Vagina (tissue), 2 donors: ENCODE measurements at regions not wholly inside any gene's neighbourhood (a gene's known extent, or its start where the extent isn't known, plus 50 kb on each side); places are given as distances from the start of the nearest gene placed in this dataset.

Experiments
- POLR2A ChIP-seq, 2 donors: fragments of 450-650 bp; IDR thresholded peaks; one replicate each; pipeline ENCODE4 v1.6.1; 2017; ENCODE audit warnings: antibody characterized with exemption in 2 of 2, mild to moderate bottlenecking in 2 of 2, moderate library complexity in 2 of 2
- TF ChIP-seq, protein P1 (sequence below), 3 experiments: fragments of 450-650 bp in 2 of 3; fragments of 200-600 bp in 1 of 3; sonication (generic) in 1 of 3; IDR thresholded peaks; one replicate each; pipeline ENCODE4 v1.5.1; 2017 to 2019; ENCODE audit warnings: antibody characterized with exemption in 3 of 3, mild to moderate bottlenecking in 2 of 3, moderate library complexity in 2 of 3

DNA sequence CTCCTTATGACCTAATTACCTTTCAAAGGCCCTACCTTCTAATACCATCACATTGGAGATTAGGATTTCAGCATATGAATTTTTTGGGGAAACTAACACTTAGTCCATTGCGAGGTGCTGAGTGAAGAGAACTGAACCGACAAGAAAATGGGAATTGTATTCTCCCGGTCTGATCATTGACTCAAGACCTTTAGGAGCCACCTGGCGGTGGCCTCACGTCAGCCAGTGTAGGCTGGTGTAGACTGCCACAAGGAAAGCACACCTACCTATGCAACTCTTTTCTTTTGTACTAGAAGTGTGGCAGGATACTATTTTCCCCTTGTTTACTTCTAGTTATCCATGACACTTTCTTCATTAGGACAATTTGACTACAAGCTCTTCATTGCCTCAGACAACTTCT, 333.5 kb upstream of the B3GALT2 start:
- TF ChIP-seq, protein P1, sequence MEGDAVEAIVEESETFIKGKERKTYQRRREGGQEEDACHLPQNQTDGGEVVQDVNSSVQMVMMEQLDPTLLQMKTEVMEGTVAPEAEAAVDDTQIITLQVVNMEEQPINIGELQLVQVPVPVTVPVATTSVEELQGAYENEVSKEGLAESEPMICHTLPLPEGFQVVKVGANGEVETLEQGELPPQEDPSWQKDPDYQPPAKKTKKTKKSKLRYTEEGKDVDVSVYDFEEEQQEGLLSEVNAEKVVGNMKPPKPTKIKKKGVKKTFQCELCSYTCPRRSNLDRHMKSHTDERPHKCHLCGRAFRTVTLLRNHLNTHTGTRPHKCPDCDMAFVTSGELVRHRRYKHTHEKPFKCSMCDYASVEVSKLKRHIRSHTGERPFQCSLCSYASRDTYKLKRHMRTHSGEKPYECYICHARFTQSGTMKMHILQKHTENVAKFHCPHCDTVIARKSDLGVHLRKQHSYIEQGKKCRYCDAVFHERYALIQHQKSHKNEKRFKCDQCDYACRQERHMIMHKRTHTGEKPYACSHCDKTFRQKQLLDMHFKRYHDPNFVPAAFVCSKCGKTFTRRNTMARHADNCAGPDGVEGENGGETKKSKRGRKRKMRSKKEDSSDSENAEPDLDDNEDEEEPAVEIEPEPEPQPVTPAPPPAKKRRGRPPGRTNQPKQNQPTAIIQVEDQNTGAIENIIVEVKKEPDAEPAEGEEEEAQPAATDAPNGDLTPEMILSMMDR (IDR thresholded peaks at IDR 0.05), result no peak
- TF ChIP-seq POLR2A (IDR thresholded peaks at IDR 0.05), result no peak
